UCSD-AML1 (cell line): ENCODE measurements at regions not wholly inside any gene's neighbourhood (a gene's known extent, or its start where the extent isn't known, plus 50 kb on each side); places are given as distances from the start of the nearest gene placed in this dataset.

Experiments used
- DNase-seq: peaks from one replicate; lab custom pipeline; 2025; ENCODE audit not compliant: unreplicated experiment; lab: John Stamatoyannopoulos, UW

GRCh38 chr11:43602670-43603069 is 77.9 kb upstream of the HSD17B12 start:
- DNase-seq, result no peak

- no peak for DNase-seq
Measured at GRCh38 chr11:43614214-43614613, 66.3 kb upstream of the HSD17B12 start.

GRCh38 chr11:43619863-43620505 is 60.6 kb upstream of the HSD17B12 start:
- DNase-seq, result no peak

- no peak for DNase-seq
Measured at GRCh38 chr11:43626798-43627197, 53.7 kb upstream of the HSD17B12 start.
